ENCODE measurements at regions not wholly inside any gene's neighbourhood (a gene's known extent, or its start where the extent isn't known, plus 50 kb on each side); places are given as distances from the start of the nearest gene placed in this dataset.

- Histone ChIP-seq H3K27me3 (ENCODE audit: control insufficient read depth, insufficient read depth, low read length) (no peaks in the 10 kb centered on the region), H3K4me3 (ENCODE audit: low read depth, low read length) (no peak overlapping the region), H3K36me3 (ENCODE audit: control insufficient read depth, insufficient read depth, low read length) (no peaks in the 10 kb centered on the region)
- DNase-seq (ENCODE audit: low read depth), result no peak
- TF ChIP-seq, protein P1, sequence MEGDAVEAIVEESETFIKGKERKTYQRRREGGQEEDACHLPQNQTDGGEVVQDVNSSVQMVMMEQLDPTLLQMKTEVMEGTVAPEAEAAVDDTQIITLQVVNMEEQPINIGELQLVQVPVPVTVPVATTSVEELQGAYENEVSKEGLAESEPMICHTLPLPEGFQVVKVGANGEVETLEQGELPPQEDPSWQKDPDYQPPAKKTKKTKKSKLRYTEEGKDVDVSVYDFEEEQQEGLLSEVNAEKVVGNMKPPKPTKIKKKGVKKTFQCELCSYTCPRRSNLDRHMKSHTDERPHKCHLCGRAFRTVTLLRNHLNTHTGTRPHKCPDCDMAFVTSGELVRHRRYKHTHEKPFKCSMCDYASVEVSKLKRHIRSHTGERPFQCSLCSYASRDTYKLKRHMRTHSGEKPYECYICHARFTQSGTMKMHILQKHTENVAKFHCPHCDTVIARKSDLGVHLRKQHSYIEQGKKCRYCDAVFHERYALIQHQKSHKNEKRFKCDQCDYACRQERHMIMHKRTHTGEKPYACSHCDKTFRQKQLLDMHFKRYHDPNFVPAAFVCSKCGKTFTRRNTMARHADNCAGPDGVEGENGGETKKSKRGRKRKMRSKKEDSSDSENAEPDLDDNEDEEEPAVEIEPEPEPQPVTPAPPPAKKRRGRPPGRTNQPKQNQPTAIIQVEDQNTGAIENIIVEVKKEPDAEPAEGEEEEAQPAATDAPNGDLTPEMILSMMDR (IDR thresholded peaks at IDR 0.05; ENCODE audit: insufficient read depth, low read depth, low read length), result no peak
- ChIA-PET CTCF (no interaction called here), POLR2A (no interaction called here)
These were observed 845.7 kb upstream of the USP15 start for GRCh38 chr12:61414470-61414869.

DNA sequence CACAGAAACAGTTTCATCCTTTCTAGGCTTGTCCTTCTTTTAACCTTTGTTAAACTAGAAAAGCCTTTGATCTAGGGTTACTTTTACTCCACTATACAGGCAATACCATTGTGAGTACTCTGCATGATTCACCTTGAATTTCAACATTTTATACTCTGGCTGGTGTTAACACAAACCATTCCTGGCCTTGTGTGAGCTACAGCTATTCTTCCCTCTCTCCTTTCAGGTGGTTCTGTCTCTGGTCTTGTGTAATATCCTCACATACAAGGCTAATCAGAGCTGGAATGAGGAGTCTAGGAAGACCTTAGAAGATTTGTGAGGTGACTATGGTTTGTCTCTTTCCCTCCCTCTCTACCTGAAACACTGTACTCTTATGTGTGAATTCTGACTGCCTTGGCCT is 837.4 kb upstream of the USP15 start:
- TF ChIP-seq, protein P1 (IDR thresholded peaks at IDR 0.05; ENCODE audit: insufficient read depth, low read depth, low read length), result no peak
- CTCF ChIA-PET, result no interaction called here
- POLR2A ChIA-PET, result no interaction called here
- Histone ChIP-seq H3K4me3 (ENCODE audit: low read depth, low read length) (no peak overlapping the region), H3K27me3 (ENCODE audit: control insufficient read depth, insufficient read depth, low read length) (no peaks in the 10 kb centered on the region), H3K36me3 (ENCODE audit: control insufficient read depth, insufficient read depth, low read length) (no peaks in the 10 kb centered on the region)
- no peak for DNase-seq (ENCODE audit: low read depth)

- Histone ChIP-seq H3K4me3 (ENCODE audit: low read depth, low read length) (no peak overlapping the region), H3K27me3 (ENCODE audit: control insufficient read depth, insufficient read depth, low read length) (no peaks in the 10 kb centered on the region), H3K36me3 (ENCODE audit: control insufficient read depth, insufficient read depth, low read length) (no peaks in the 10 kb centered on the region)
- CTCF ChIA-PET, result no interaction called here
- POLR2A ChIA-PET, result no interaction called here
- TF ChIP-seq, protein P1 (IDR thresholded peaks at IDR 0.05; ENCODE audit: insufficient read depth, low read depth, low read length), result no peak
- no peak for DNase-seq (ENCODE audit: low read depth)
These were observed 808.1 kb upstream of the USP15 start for GRCh38 chr12:61452076-61452475.

DNA sequence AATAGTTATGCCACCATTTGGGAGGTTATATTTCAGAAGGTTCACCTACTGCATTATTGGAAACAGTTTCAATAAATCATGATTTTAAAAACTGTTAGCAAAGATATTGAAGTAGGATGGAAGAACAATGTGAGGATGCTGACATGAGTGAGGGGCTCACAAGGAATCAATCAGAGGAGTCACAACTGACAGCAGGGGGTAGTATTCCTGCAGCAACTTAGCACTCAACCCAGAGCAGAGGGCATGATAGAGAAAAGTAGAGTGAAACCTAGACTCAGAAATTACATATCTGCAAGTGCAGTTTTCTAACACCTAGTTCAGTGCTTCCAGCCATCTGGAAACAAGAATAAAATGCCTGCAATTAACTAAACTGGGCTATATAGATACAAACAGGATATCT is 772.5 kb upstream of the USP15 start:
- POLR2A ChIA-PET, result no interaction called here
- CTCF ChIA-PET, result no interaction called here

GRCh38 chr12:61490526-61491498 is 769.4 kb upstream of the USP15 start:
- POLR2A ChIA-PET, result no interaction called here
- DNase-seq (ENCODE audit: low read depth), result no peak

More for the DNA sequence above, 772.5 kb upstream of the USP15 start:
- no peak for DNase-seq (ENCODE audit: low read depth)
- TF ChIP-seq, protein P1 (IDR thresholded peaks at IDR 0.05; ENCODE audit: insufficient read depth, low read depth, low read length), result no peak
- no peak overlapping the region for H3K4me3 ChIP-seq (ENCODE audit: low read depth, low read length)
- no peaks in the 10 kb centered on the region for H3K36me3 ChIP-seq (ENCODE audit: control insufficient read depth, insufficient read depth, low read length)
- H3K27me3 ChIP-seq (ENCODE audit: control insufficient read depth, insufficient read depth, low read length), result no peaks in the 10 kb centered on the region

More at GRCh38 chr12:61490526-61491498, 769.4 kb upstream of the USP15 start:
- CTCF ChIA-PET, result no interaction called here
- Histone ChIP-seq H3K27me3 (ENCODE audit: control insufficient read depth, insufficient read depth, low read length) (no peaks in the 10 kb centered on the region), H3K36me3 (ENCODE audit: control insufficient read depth, insufficient read depth, low read length) (no peaks in the 10 kb centered on the region), H3K4me3 (ENCODE audit: low read depth, low read length) (no peak overlapping the region)
- TF ChIP-seq, protein P1 (IDR thresholded peaks at IDR 0.05; ENCODE audit: insufficient read depth, low read depth, low read length), result no peak

Data from BJ (cell line).